ENCODE measurements at regions not wholly inside any gene's neighbourhood (a gene's known extent, or its start where the extent isn't known, plus 50 kb on each side); places are given as distances from the start of the nearest gene placed in this dataset.

- DNase-seq (ENCODE audit: low read depth) (no peak), FAIRE-seq (no peak)
- H3K36me3 ChIP-seq (ENCODE audit: control insufficient read depth, insufficient read depth, low read length), result no peaks in the 10 kb centered on the region
- no peak for TF ChIP-seq CTCF (IDR thresholded peaks at IDR 0.05; ENCODE audit: insufficient read depth, low read length, severe bottlenecking)
- H3K27me3 ChIP-seq (ENCODE audit: control insufficient read depth, insufficient read depth, low read length), result no peaks in the 10 kb centered on the region
- H3K4me3 ChIP-seq (ENCODE audit: low read depth, low read length), result no peak overlapping the region
These were observed 106.1 kb upstream of the CITED2 start for GRCh38 chr6:139480356-139481165.

- FAIRE-seq, result no peak
- no peaks in the 10 kb centered on the region for H3K36me3 ChIP-seq (ENCODE audit: control insufficient read depth, insufficient read depth, low read length)
- no peak for DNase-seq (ENCODE audit: low read depth)
- H3K4me3 ChIP-seq (ENCODE audit: low read depth, low read length), result no peak overlapping the region
- no peaks in the 10 kb centered on the region for H3K27me3 ChIP-seq (ENCODE audit: control insufficient read depth, insufficient read depth, low read length)
- no peak for TF ChIP-seq CTCF (IDR thresholded peaks at IDR 0.05; ENCODE audit: insufficient read depth, low read length, severe bottlenecking)
These were observed 105.2 kb upstream of the CITED2 start for GRCh38 chr6:139479433-139480222.

GRCh38 chr6:139475646-139476045 lies 101.2 kb upstream of the CITED2 start:
- Histone ChIP-seq H3K27me3 (ENCODE audit: control insufficient read depth, insufficient read depth, low read length) (no peaks in the 10 kb centered on the region), H3K4me3 (ENCODE audit: low read depth, low read length) (no peak overlapping the region), H3K36me3 (ENCODE audit: control insufficient read depth, insufficient read depth, low read length) (no peaks in the 10 kb centered on the region)
- no peak for DNase-seq (ENCODE audit: low read depth)
- no peak for TF ChIP-seq CTCF (IDR thresholded peaks at IDR 0.05; ENCODE audit: insufficient read depth, low read length, severe bottlenecking)
- no peak for FAIRE-seq

GRCh38 chr6:139475241-139475640 lies 100.8 kb upstream of the CITED2 start:
- no peak for FAIRE-seq
- TF ChIP-seq CTCF (IDR thresholded peaks at IDR 0.05; ENCODE audit: insufficient read depth, low read length, severe bottlenecking), result no peak
- Histone ChIP-seq H3K4me3 (ENCODE audit: low read depth, low read length) (no peak overlapping the region), H3K27me3 (ENCODE audit: control insufficient read depth, insufficient read depth, low read length) (no peaks in the 10 kb centered on the region), H3K36me3 (ENCODE audit: control insufficient read depth, insufficient read depth, low read length) (no peaks in the 10 kb centered on the region)
- no peak for DNase-seq (ENCODE audit: low read depth)

- no peak for DNase-seq (ENCODE audit: low read depth)
- no peak for FAIRE-seq
- Histone ChIP-seq H3K4me3 (ENCODE audit: low read depth, low read length) (no peak overlapping the region), H3K36me3 (ENCODE audit: control insufficient read depth, insufficient read depth, low read length) (no peaks in the 10 kb centered on the region), H3K27me3 (ENCODE audit: control insufficient read depth, insufficient read depth, low read length) (no peaks in the 10 kb centered on the region)
- TF ChIP-seq CTCF (IDR thresholded peaks at IDR 0.05; ENCODE audit: insufficient read depth, low read length, severe bottlenecking), result no peak
These were observed 100.0 kb upstream of the CITED2 start for GRCh38 chr6:139474145-139475108.

Data from bronchial epithelial cell (primary cell).